MV-4-11 (cell line): ENCODE measurements at regions not wholly inside any gene's neighbourhood (a gene's known extent, or its start where the extent isn't known, plus 50 kb on each side); places are given as distances from the start of the nearest gene placed in this dataset.

Experiments
- DNase-seq: peaks from one replicate; lab custom pipeline; 2025; lab: John Stamatoyannopoulos, UW

GRCh38 chr3:14273901-14274611, 95.4 kb downstream of the LSM3 start:
- peak; percentile 61 for DNase-seq

- no peak for DNase-seq
These were observed 96.0 kb downstream of the LSM3 start for GRCh38 chr3:14274612-14274936.

- no peak for DNase-seq
These were observed 96.7 kb downstream of the LSM3 start for GRCh38 chr3:14274999-14275961.

GRCh38 chr3:14275962-14276909, 97.6 kb downstream of the LSM3 start:
- DNase-seq, result no peak

GRCh38 chr3:14277557-14277956, 98.9 kb downstream of the LSM3 start:
- peak; percentile 40 for DNase-seq

GRCh38 chr3:14278265-14278798, 99.7 kb downstream of the LSM3 start:
- DNase-seq, result peak; percentile 73

GRCh38 chr3:14278799-14279625, 100.4 kb downstream of the LSM3 start:
- DNase-seq, result no peak

GRCh38 chr3:14279626-14280061, 101.0 kb downstream of the LSM3 start:
- no peak for DNase-seq

- DNase-seq, result no peak
These were observed 101.7 kb downstream of the LSM3 start for GRCh38 chr3:14280326-14280725.

GRCh38 chr3:14281053-14281452, 102.4 kb downstream of the LSM3 start:
- no peak for DNase-seq

GRCh38 chr3:14282001-14282705, 103.5 kb downstream of the LSM3 start:
- DNase-seq, result no peak

- peak; percentile 41 for DNase-seq
These were observed 104.1 kb downstream of the LSM3 start for GRCh38 chr3:14282706-14283075.

GRCh38 chr3:14283092-14283812, 104.6 kb downstream of the LSM3 start:
- DNase-seq, result peak; percentile 71

GRCh38 chr3:14283813-14284438, 105.3 kb downstream of the LSM3 start:
- DNase-seq, result no peak

- DNase-seq, result peak; percentile 66
These were observed 106.3 kb downstream of the LSM3 start for GRCh38 chr3:14284694-14285547.

GRCh38 chr3:14285548-14285925, 106.9 kb downstream of the LSM3 start:
- DNase-seq, result no peak

GRCh38 chr3:14286887-14287500, 108.4 kb downstream of the LSM3 start:
- DNase-seq, result peak; percentile 36
